CD14-positive monocyte (primary cell): ENCODE measurements at regions not wholly inside any gene's neighbourhood (a gene's known extent, or its start where the extent isn't known, plus 50 kb on each side); places are given as distances from the start of the nearest gene placed in this dataset.

Experiments
- DNase-seq, 3 donors: peaks; one replicate each; pipeline ENCODE4 v3.0.0-alpha.2; 2011 to 2022
- H2AFZ ChIP-seq: 2 replicates; pipeline ENCODE4 v1.6.0; 2012; ENCODE audit warnings: mild to moderate bottlenecking, low read depth, low read length, inconsistent platforms; ENCODE audit not compliant: insufficient read depth, poor library complexity, severe bottlenecking
- H3K27ac ChIP-seq, 2 donors: 1 replicate in 1 of 2; 2 replicates in 1 of 2; pipeline ENCODE4 v1.5.1; 2012 to 2013; ENCODE audit warnings: low read length in 2 of 2, control low read depth in 1 of 2, inconsistent platforms in 1 of 2, low read depth in 1 of 2, mild to moderate bottlenecking in 1 of 2
- H3K27me3 ChIP-seq, 2 donors: one replicate each; pipeline versions ENCODE4 v1.6.0 to v1.6.1; 2011 to 2013; ENCODE audit warnings: low read length in 2 of 2; ENCODE audit not compliant: control insufficient read depth in 2 of 2, insufficient read depth in 2 of 2
- H3K36me3 ChIP-seq, 2 donors: replicated peaks in 1 of 2; 1 replicate in 1 of 2; 2 replicates in 1 of 2; pipeline versions ENCODE4 v1.5.1 to v1.6.1; 2012 to 2013; ENCODE audit warnings: low read length in 2 of 2, control low read depth in 1 of 2, inconsistent platforms in 1 of 2, mild to moderate bottlenecking in 1 of 2; ENCODE audit not compliant: insufficient read depth in 2 of 2, control insufficient read depth in 1 of 2
- H3K4me1 ChIP-seq, 2 donors: 1 replicate in 1 of 2; 2 replicates in 1 of 2; pipeline versions ENCODE4 v1.5.1 to v1.6.1; 2012 to 2013; ENCODE audit warnings: low read length in 2 of 2, control low read depth in 1 of 2, inconsistent platforms in 1 of 2, mild to moderate bottlenecking in 1 of 2, moderate library complexity in 1 of 2; ENCODE audit not compliant: insufficient read depth in 2 of 2, control insufficient read depth in 1 of 2
- H3K4me2 ChIP-seq: replicated peaks from 2 replicates; pipeline ENCODE3; 2012; ENCODE audit warnings: low read length, moderate library complexity, mild to moderate bottlenecking; ENCODE audit not compliant: poor library complexity, severe bottlenecking; ENCODE audit errors: extremely low read depth
- H3K4me3 ChIP-seq, 3 experiments: fragments of 200-600 bp in 1 of 3; sonication (generic) in 1 of 3; replicated peaks in 1 of 3; 1 replicate in 2 of 3; 2 replicates in 1 of 3; pipeline ENCODE4 v1.5.1; 2011 to 2013; ENCODE audit warnings: low read length in 3 of 3, mild to moderate bottlenecking in 3 of 3, control low read depth in 2 of 3, low read depth in 2 of 3, inconsistent platforms in 1 of 3, moderate library complexity in 1 of 3
- H3K79me2 ChIP-seq: 2 replicates; pipeline ENCODE4 v1.6.0; 2012; ENCODE audit warnings: mild to moderate bottlenecking, control low read depth, inconsistent platforms, low read length, moderate library complexity; ENCODE audit not compliant: insufficient read depth
- H3K9ac ChIP-seq: 2 replicates; pipeline ENCODE4 v1.6.0; 2017; ENCODE audit warnings: low read length, mild to moderate bottlenecking; ENCODE audit not compliant: insufficient read depth, poor library complexity, severe bottlenecking
- H3K9me3 ChIP-seq, 2 donors: replicated peaks in 1 of 2; 1 replicate in 1 of 2; 2 replicates in 1 of 2; pipeline versions ENCODE4 v1.5.1 to v1.6.1; 2012 to 2013; ENCODE audit warnings: low read length in 2 of 2, control low read depth in 1 of 2; ENCODE audit not compliant: control insufficient read depth in 1 of 2, insufficient read depth in 1 of 2
- H4K20me1 ChIP-seq: 2 replicates; pipeline ENCODE4 v1.6.0; 2012; ENCODE audit warnings: mild to moderate bottlenecking, low read length, control low read depth, moderate library complexity; ENCODE audit not compliant: insufficient read depth
- H3K27ac Mint-ChIP-seq, 7 donors: one replicate each; pipeline ENCODE4 v1.8.0; 2020; ENCODE audit warnings: mild to moderate bottlenecking in 7 of 7, mixed read lengths in 7 of 7, moderate library complexity in 6 of 7, inconsistent platforms in 2 of 7
- H3K27me3 Mint-ChIP-seq, 3 donors: one replicate each; pipeline ENCODE4 v1.8.0; 2021 to 2022; ENCODE audit warnings: low read depth in 3 of 3, mild to moderate bottlenecking in 3 of 3, mixed read lengths in 3 of 3, moderate library complexity in 3 of 3, inconsistent platforms in 1 of 3
- H3K36me3 Mint-ChIP-seq, 2 donors: one replicate each; pipeline ENCODE4 v1.8.0; 2020; ENCODE audit warnings: mixed read lengths in 2 of 2, inconsistent platforms in 1 of 2, mild to moderate bottlenecking in 1 of 2
- H3K4me1 Mint-ChIP-seq: one replicate; pipeline ENCODE4 v1.8.0; 2020; ENCODE audit warnings: mild to moderate bottlenecking, mixed read lengths
- H3K4me3 Mint-ChIP-seq, 2 donors: one replicate each; pipeline ENCODE4 v1.8.0; 2020; ENCODE audit warnings: mild to moderate bottlenecking in 2 of 2, mixed read lengths in 2 of 2, moderate library complexity in 1 of 2
- H3K9me3 Mint-ChIP-seq, 7 donors: one replicate each; pipeline ENCODE4 v1.8.0; 2020 to 2022; ENCODE audit warnings: mixed read lengths in 7 of 7, mild to moderate bottlenecking in 6 of 7, moderate library complexity in 6 of 7, inconsistent platforms in 2 of 7
- CTCF ChIP-seq: fragments of 200-600 bp; IDR thresholded peaks from one replicate; pipeline ENCODE4 v1.8.0; 2022; ENCODE audit warnings: antibody characterized with exemption, mild to moderate bottlenecking
- WGBS: methylation state at CpG from one replicate; pipeline ENCODE4 v1.1.5; 2013; ENCODE audit warnings: missing lambda C conversion rate; ENCODE audit not compliant: insufficient coverage; 5-methylcytosine and 5-hydroxymethylcytosine counted together
- intact Hi-C, 2 donors: fragments of 100-400 bp; cut with micrococcal nuclease; formaldehyde crosslinking; loops; one replicate each; pipeline versions ENCODE4 v1.15.0 to v1.15.1; 2023

DNA sequence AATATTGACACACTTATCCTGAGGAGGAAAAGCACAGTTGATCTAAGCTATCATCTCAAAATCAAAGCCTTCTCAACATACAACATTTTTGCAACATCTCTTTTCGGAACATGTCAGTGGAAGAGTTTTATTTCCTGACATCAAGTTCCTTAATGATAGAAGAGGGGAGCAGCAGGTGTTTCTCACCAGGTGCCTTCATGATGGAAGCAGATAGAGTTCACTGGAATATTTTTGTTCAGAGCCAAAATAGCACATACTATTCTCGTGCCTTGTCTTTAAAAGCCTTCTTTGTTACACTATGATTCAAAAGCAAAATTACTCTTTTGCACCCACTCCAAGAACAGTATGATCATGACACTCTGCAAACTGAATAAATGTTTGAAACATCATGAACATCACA, 176.9 kb upstream of the CCNG1 start:
- Histone ChIP-seq H4K20me1 (no peaks in the 10 kb centered on the region), H3K4me2 (no peak overlapping the region), H3K27ac (no peak overlapping the region), H3K9me3 (no peaks in the 10 kb centered on the region), H3K36me3 (no peaks in the 10 kb centered on the region), H3K27me3 (no peaks in the 10 kb centered on the region), H3K4me3 (no peak overlapping the region), H3K9ac (no peak overlapping the region), H3K4me1 (no peaks in the 10 kb centered on the region), H2AFZ (no peak overlapping the region), H3K79me2 (no peaks in the 10 kb centered on the region)
- Mint-ChIP-seq H3K4me3 (no peak overlapping the region), H3K4me1 (no peaks in the 10 kb centered on the region), H3K27me3 (no peaks in the 10 kb centered on the region), H3K27ac (no peak overlapping the region), H3K9me3 (peaks cover 0 to 3% (median 0%) of the 10 kb centered on the region in 7 donors), H3K36me3 (no peaks in the 10 kb centered on the region)
- WGBS, result no CpG with 5 or more reads among the region's 2 CpGs
- no peak for DNase-seq
- TF ChIP-seq CTCF, result no peak
- intact Hi-C loops, result no loop called here

DNA sequence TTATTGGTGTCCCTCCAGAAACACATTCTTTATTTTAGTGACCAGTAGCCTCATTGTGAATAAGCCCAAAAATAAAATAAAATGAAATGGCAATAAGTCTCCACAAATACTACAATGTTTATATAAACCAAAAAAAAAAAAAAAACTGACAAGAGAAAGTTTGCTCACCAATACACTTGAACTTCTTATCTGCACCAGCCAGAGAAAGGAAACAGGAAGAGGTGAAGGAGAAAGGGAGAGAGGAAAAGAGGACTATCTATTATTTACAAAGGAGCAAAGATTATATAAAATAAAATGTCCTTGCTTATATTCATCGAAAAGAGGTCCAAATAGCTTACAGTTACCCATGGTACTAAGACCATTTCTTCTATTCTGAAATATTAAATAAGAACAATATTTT, 176.4 kb upstream of the CCNG1 start:
- no peaks in the 10 kb centered on the region for H3K4me1 Mint-ChIP-seq
- no peak overlapping the region for H2AFZ ChIP-seq
- no peaks in the 10 kb centered on the region for H3K79me2 ChIP-seq
- H3K4me3 Mint-ChIP-seq, result no peak overlapping the region
- intact Hi-C loops, result no loop called here
- H3K27ac Mint-ChIP-seq, result no peak overlapping the region
- H3K4me3 ChIP-seq, result no peak overlapping the region
- peaks cover 0 to 3% (median 0%) of the 10 kb centered on the region in 7 donors for H3K9me3 Mint-ChIP-seq
- no peak overlapping the region for H3K4me2 ChIP-seq
- H3K36me3 ChIP-seq, result no peaks in the 10 kb centered on the region
- no peaks in the 10 kb centered on the region for H3K36me3 Mint-ChIP-seq
- no peaks in the 10 kb centered on the region for H4K20me1 ChIP-seq
- no peaks in the 10 kb centered on the region for H3K27me3 ChIP-seq
- no peak for TF ChIP-seq CTCF
- no CpG with 5 or more reads among the region's 1 CpG for WGBS
- H3K27ac ChIP-seq, result no peak overlapping the region
- no peaks in the 10 kb centered on the region for H3K27me3 Mint-ChIP-seq
- no peaks in the 10 kb centered on the region for H3K4me1 ChIP-seq
- DNase-seq, result no peak
- no peaks in the 10 kb centered on the region for H3K9me3 ChIP-seq
- no peak overlapping the region for H3K9ac ChIP-seq
